MM.1S (cell line): ENCODE measurements at regions not wholly inside any gene's neighbourhood (a gene's known extent, or its start where the extent isn't known, plus 50 kb on each side); places are given as distances from the start of the nearest gene placed in this dataset.

Source experiments
- EZH2 ChIP-seq: fragments of 300-600 bp; sonication (generic); optimal IDR thresholded peaks from 2 replicates; pipeline ENCODE3; 2017; ENCODE audit warnings: low read depth, mild to moderate bottlenecking, antibody characterized with exemption, low read length, mixed read lengths
- TF ChIP-seq, protein P1 (sequence below): fragments of 300-600 bp; sonication (generic); IDR thresholded peaks from 2 replicates; pipeline ENCODE4 v1.5.1; 2016; ENCODE audit warnings: antibody characterized with exemption, low read length, mixed read lengths

DNA sequence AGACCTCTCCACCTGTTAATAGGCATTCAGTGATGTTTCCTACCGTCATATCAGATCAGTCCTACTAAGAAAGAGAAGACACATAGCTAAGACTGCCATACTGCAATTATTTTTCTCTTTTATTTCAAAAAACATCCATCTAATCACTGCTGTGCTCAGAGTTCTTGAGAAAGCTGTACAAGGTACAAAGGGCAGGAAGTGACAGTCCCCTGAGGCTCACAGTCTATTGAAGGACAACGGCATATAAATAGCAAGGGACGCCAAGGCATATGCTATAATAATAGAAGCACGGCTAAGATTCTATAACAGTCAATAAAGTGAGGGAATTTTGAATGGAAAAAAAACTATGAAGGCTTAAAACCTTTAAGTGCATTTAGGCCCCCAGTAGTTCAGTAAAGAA, 415.3 kb upstream of the NRP1 start:
- TF ChIP-seq, protein P1, sequence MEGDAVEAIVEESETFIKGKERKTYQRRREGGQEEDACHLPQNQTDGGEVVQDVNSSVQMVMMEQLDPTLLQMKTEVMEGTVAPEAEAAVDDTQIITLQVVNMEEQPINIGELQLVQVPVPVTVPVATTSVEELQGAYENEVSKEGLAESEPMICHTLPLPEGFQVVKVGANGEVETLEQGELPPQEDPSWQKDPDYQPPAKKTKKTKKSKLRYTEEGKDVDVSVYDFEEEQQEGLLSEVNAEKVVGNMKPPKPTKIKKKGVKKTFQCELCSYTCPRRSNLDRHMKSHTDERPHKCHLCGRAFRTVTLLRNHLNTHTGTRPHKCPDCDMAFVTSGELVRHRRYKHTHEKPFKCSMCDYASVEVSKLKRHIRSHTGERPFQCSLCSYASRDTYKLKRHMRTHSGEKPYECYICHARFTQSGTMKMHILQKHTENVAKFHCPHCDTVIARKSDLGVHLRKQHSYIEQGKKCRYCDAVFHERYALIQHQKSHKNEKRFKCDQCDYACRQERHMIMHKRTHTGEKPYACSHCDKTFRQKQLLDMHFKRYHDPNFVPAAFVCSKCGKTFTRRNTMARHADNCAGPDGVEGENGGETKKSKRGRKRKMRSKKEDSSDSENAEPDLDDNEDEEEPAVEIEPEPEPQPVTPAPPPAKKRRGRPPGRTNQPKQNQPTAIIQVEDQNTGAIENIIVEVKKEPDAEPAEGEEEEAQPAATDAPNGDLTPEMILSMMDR, result no peak
- no peak for TF ChIP-seq EZH2
